SHP77 treated with DMSO at 0.1 percent for 48 hours (cell line): ENCODE measurements at regions not wholly inside any gene's neighbourhood (a gene's known extent, or its start where the extent isn't known, plus 50 kb on each side); places are given as distances from the start of the nearest gene placed in this dataset.
A peak's percentile ranks its signal among the peaks of the same experiment; 100 is the strongest.
"Not testable (repeated sequence)": the region's sequence is repeated elsewhere in the genome, so short reads cannot be mapped to it uniquely, and the experiment has no call there.

Source experiments
- DNase-seq: peaks from one replicate; lab custom pipeline; 2025; lab: John Stamatoyannopoulos, UW

GRCh38 chr7:131961054-131961680, 404.7 kb upstream of the PODXL start:
- DNase-seq, result peak; percentile 23

- no peak for DNase-seq
These were observed 402.8 kb upstream of the PODXL start for GRCh38 chr7:131959106-131959812.

- no peak for DNase-seq
These were observed 401.1 kb upstream of the PODXL start for GRCh38 chr7:131957338-131958020.

GRCh38 chr7:131956864-131957263, 400.4 kb upstream of the PODXL start:
- DNase-seq, result no peak

- DNase-seq, result no peak
These were observed 399.3 kb upstream of the PODXL start for GRCh38 chr7:131955679-131956078.

GRCh38 chr7:131953184-131953583, 396.8 kb upstream of the PODXL start:
- DNase-seq, result no peak

- no peak for DNase-seq
These were observed 395.9 kb upstream of the PODXL start for GRCh38 chr7:131952365-131952764.

GRCh38 chr7:131950758-131951157, 394.3 kb upstream of the PODXL start:
- DNase-seq, result no peak

- DNase-seq, result no peak
These were observed 393.2 kb upstream of the PODXL start for GRCh38 chr7:131949659-131950058.

GRCh38 chr7:131948434-131949053, 392.1 kb upstream of the PODXL start:
- DNase-seq, result no peak

- no peak for DNase-seq
These were observed 391.2 kb upstream of the PODXL start for GRCh38 chr7:131947661-131948060.

GRCh38 chr7:131945957-131946544, 389.6 kb upstream of the PODXL start:
- no peak for DNase-seq

GRCh38 chr7:131945313-131945911, 389.0 kb upstream of the PODXL start:
- DNase-seq, result no peak

- DNase-seq, result no peak
These were observed 388.2 kb upstream of the PODXL start for GRCh38 chr7:131944556-131945069.

- DNase-seq, result no peak
These were observed 387.2 kb upstream of the PODXL start for GRCh38 chr7:131943646-131944045.

GRCh38 chr7:131943211-131943610, 386.8 kb upstream of the PODXL start:
- DNase-seq, result no peak

GRCh38 chr7:131942287-131943150, 386.1 kb upstream of the PODXL start:
- no peak for DNase-seq

GRCh38 chr7:131941291-131941690, 384.9 kb upstream of the PODXL start:
- DNase-seq, result no peak

GRCh38 chr7:131940621-131941165, 384.3 kb upstream of the PODXL start:
- DNase-seq, result no peak

- not testable (repeated sequence) for DNase-seq
These were observed 382.4 kb upstream of the PODXL start for GRCh38 chr7:131938788-131939187.
